HCEC 1CT (cell line): ENCODE measurements at regions not wholly inside any gene's neighbourhood (a gene's known extent, or its start where the extent isn't known, plus 50 kb on each side); places are given as distances from the start of the nearest gene placed in this dataset.
"Not testable (repeated sequence)": the region's sequence is repeated elsewhere in the genome, so short reads cannot be mapped to it uniquely, and the experiment has no call there.

Source experiments
- DNase-seq: peaks from one replicate; pipeline ENCODE4 v3.0.0-alpha.2; 2017

- DNase-seq, result no peak
These were observed 272.8 kb downstream of the OLFM4 start for GRCh38 chr13:53301449-53301848.

DNA sequence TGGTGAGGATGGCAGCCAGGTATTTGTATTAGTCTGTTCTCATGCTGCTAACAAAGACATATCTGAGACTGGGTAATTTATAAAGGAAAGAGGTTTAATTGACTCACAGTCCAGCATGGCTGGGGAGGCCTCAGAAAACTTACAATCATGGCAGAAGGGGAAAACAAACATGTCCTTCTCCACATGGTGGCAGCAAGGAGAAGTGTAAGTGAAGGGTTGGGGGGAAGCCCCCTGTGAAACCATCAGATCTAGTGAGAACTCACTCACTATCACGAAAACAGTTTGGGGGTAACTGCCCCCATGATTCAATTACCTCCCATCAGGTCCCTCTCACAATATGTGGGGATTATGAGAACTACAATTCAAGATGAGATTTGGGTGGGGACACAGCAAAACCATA lies 276.8 kb downstream of the OLFM4 start:
- not testable (repeated sequence) for DNase-seq

DNA sequence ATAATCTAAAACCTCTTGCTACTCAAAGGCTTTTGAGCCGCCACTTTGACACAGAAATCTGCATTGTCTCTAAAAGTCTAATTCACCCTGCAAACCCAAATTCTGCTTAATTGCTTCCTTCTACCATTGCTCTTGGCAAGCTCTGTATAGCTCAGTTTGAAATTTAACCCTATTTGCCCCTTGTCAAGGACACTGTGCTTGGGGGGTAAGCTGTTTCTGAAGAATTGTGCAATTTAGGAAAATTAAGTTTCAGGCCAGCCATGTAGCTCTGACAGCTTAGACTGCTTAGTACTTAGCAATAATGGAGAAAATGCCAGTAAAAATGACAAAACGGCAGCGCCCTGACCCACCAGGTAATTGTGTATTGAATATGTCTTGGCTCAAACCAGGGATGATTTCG lies 282.2 kb downstream of the OLFM4 start:
- DNase-seq, result no peak

- DNase-seq, result no peak
These were observed 282.9 kb downstream of the OLFM4 start for GRCh38 chr13:53311561-53311960.

DNA sequence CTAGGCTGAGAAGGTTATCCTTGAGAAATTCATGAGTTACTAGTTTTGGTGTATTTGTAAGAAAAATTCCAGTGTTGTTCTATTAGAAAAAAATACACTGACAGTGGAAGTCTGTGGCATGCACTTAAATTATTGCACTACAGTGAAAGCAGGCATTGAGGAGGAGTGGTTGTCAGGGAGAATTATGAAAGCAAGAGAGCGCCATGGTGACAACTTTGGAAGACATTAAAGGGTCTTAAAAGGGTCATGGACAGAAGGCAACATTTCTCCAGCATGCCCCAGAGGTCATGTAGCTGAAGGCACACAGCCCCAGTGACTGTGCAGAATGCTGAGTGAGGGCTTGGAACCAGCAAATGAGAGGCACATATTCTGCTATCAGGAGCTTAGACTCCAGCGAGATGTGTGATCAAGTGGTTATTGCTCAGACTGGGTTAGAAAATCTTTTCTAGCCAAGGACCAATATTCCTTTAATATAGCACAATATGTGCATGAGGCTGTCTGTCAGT lies 292.7 kb downstream of the OLFM4 start:
- no peak for DNase-seq

- DNase-seq, result no peak
These were observed 296.0 kb downstream of the OLFM4 start for GRCh38 chr13:53324656-53325055.

- no peak for DNase-seq
These were observed 298.1 kb downstream of the OLFM4 start for GRCh38 chr13:53326716-53327115.

DNA sequence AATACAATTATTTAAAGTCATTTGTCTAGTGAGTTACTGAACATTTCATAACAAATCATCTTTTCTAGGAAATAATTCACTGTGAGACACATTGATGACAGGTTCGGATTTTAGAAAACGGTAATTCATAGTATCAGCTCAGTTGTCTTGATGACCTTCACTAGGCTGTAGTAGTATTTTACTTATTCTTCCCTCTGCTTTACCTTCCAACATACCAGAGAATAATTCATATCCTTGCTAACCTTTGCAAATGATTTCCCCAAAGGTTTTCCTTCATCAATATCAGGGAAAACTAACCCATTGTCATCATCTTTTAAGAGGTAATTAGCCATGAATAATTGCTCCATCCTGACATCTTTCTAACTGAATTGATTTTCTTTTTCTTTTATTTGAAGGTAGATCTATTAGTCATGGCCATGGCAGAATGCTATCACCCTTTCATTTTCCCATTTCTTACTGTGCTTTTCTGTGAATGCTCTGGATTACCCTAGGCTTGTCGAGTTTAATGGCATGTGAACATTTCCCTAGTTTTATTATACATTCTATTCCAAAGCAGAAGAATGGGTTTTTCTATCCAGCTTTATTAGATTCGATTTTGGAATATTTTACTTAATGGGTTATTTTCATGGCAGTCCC lies 299.2 kb downstream of the OLFM4 start:
- no peak for DNase-seq

- DNase-seq, result no peak
These were observed 308.0 kb downstream of the OLFM4 start for GRCh38 chr13:53336441-53337160.

DNA sequence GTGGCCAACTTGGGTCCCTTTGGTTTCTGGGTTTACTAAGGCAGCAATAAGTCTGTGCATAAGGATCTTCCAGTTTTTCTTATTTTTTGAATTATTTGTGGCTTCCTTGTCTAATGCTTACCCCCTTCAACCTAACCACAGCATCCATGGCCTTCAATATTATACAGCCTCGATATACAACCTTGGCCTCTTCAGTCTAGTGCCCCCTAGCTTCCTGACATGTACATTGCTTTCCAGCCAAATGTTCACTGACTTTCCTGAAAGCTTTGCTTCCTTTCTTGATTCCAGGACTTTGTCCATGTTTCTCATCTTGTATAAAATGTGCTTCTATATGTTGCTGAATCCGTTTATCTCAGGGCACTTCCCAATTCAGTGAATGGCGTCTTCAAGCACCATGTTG lies 310.1 kb downstream of the OLFM4 start:
- no peak for DNase-seq

GRCh38 chr13:53340505-53341143 lies 312.0 kb downstream of the OLFM4 start:
- no peak for DNase-seq

DNA sequence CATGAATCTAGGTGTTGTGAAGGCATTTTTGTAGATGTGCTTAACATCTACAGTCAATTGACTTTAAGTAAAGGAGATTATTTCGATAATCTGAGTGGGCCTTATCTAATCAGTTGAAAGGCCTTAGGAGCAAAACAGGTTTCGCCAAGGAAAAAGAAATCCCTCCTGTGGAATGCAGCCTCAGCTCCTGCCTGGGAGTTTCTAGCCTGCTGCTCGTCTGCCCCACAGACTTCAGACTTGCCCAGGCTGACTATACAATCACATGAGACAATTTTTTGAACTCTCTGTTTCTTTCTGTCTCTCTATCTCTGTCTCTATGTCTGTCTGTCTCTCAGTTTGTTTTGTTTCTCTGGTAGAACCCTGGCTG lies 312.5 kb downstream of the OLFM4 start:
- DNase-seq, result no peak

DNA sequence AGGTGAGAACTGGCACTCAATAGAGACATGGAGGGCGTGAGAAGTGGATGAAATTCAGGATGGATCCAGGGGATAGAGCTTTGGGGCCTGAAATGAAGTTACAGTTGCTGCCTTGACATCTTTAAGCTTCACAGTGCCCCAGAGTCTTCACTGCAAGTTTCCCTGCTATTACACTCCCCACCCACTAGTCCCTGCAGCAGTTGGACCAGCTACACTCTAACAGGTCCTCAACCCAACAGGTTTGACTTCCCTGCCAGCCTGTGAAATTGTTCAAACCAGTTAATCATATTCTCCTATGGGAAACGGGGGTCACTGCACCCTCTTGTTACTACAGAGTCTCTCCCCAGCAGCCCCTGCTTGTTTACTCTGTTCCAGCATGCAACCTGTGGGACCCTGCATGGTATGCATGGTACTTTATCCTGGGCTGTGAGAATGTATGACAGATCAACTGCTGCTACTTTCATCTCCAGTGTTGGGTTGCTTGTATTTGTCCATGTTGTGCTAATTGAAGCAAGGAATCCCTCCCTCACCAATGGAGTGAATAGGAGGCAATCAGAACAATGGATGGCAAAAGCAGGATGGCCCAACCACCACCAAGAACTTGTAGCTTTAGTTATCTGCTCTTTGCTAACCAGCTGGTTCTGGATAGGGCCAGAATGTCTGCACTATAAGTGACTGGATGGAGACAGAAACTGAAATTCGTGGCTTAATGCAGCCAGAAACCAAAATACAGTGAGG lies 314.2 kb downstream of the OLFM4 start:
- no peak for DNase-seq

- no peak for DNase-seq
These were observed 314.7 kb downstream of the OLFM4 start for GRCh38 chr13:53343361-53343744.

DNA sequence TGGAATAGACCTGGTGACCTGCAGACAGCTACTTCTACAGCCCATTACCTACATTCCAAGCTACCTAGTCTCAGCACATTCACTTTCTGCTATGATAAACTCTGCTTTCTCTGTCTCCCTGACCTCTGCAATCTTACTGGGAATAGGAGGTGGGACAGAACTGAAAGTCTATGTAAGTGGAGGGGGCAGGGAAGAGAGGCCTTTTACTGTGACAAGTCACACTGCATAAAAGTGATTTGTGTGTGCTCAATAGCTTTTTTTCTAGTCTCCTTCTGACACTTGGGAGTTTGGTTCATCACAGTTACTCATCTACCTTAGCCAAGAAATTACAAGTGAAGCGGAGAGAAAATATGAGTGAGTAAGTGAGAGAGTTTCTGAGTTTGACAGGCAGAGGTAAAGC lies 322.4 kb downstream of the OLFM4 start:
- no peak for DNase-seq

GRCh38 chr13:53357582-53357981 lies 329.0 kb downstream of the OLFM4 start:
- DNase-seq, result no peak

- no peak for DNase-seq
These were observed 340.3 kb downstream of the OLFM4 start for GRCh38 chr13:53368948-53369347.

GRCh38 chr13:53379485-53379884 lies 350.9 kb downstream of the OLFM4 start:
- no peak for DNase-seq

DNA sequence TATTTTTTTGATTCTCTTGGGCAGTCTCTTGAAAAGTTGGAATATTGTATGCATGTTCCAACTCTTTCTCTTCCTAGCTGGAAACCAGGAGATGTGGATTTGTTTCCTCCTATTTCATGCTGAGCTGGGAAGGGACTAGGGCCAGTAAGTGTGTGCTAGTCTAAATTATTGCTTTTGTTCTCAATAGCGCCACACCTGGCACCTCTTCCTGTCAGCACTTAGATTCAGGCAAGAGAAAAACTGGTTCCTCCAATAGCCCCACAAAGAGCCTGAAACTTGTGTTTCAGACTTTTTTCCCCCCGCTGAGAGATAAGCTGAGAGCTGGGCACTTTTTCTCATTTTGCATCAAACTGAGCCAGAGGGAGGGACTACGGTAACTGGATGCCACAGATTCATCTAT lies 353.4 kb downstream of the OLFM4 start:
- DNase-seq, result no peak

GRCh38 chr13:53398051-53398450 lies 369.4 kb downstream of the OLFM4 start:
- DNase-seq, result no peak

- no peak for DNase-seq
These were observed 377.0 kb downstream of the OLFM4 start for GRCh38 chr13:53405616-53406015.

DNA sequence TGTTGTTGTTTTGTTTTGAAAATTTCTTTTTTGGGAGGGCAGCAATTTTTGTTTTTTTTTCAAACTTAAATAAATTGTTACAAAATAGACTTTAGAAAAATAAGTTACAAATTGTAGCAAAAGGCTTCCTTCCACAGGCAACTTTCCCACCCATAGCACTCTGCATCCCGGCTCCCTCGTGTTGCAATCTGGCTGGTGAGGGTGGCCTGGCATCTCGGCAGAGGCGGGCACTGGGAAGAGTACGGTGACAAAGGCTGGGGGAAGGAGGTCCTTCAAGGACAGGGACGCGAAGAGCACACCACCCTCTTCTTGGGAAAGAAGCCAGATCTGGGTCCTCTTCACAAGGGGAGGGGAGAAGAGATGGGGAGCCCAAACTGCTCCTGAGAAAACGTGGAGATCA lies 379.7 kb downstream of the OLFM4 start:
- DNase-seq, result no peak

DNA sequence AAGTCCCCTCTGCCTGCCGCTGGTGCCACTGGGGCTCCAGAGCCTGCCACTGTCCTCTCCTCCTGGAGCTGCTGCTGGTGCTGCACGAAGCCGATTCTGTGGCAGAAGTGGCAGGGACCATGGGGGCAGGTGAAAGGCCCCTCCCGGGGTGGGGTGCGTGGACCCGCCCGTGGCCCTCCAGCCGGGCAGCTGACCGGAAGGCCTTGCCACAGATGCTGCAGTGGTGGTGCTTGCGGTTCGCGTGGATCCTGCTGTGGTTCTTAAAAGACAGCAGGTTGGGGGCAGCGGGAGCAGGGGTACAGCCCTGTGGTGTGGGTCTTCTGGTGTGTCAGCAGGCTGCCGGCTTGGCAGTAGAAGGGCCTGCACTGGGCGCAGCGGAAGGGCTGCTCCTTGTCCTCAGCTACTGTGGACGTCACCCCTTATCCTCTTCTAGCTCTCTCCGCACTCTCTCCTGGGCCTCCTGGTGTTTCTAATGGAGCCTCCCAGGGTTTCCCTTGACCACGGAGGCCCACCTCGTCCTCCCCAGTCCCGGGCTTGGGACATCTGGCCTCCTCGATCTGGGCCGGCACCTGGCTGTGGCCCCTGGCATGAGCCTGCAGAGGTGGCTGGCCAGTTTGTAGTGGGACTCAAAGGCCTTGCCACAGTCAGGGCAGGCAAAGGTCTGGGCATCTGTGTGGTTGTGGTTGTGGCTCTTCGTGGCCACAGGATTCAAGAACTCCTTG lies 380.4 kb downstream of the OLFM4 start:
- no peak for DNase-seq
